ENCODE measurements at regions not wholly inside any gene's neighbourhood (a gene's known extent, or its start where the extent isn't known, plus 50 kb on each side); places are given as distances from the start of the nearest gene placed in this dataset.
"Not testable (repeated sequence)": the region's sequence is repeated elsewhere in the genome, so short reads cannot be mapped to it uniquely, and the experiment has no call there.

- DNase-seq (ENCODE audit: low spot score), result no peak
These were observed 50.6 kb upstream of the C1QTNF9B start for GRCh38 chr13:23947893-23948292.

GRCh38 chr13:23949200-23949599 lies 51.9 kb upstream of the C1QTNF9B start:
- DNase-seq (ENCODE audit: low spot score), result no peak

GRCh38 chr13:23949736-23950135 lies 52.4 kb upstream of the C1QTNF9B start:
- DNase-seq (ENCODE audit: low spot score), result no peak

DNA sequence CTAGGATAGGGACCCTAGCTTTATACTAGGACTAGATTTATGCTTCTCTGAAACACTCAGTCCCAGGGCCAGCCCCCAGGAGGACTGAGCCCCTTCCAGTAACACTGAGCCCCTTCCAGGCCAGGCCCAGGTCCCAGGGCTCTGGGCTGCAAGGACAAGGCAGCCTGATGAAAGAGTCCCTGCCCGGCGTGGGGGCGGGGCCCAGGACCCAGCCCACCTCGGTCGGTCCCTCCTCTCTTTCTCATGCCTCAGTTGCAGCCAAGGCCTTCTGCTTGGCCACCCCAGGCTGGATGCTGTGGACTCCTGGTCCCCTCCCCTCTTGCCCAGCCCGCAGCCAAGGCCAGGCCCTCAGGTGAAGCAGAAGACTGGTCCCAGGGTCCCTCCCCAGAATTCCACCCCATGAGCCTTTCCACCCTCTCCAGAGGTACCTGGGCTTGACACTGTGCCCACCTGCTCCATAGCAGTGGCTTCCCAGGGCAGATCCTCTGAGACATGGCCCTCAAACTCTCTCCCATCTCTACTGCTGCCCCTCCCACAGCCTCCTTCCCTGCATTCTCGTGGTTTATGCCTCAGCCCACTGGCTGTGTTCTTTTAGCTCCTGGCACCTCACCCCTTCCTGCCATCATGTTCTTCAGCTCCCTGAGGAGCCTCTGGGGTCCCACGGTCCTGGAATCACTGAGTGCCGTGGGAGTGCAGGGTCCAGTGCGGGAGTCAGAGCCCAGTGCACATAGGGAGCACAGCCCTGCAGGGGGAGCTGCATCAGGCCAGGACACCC lies 53.6 kb upstream of the C1QTNF9B start:
- DNase-seq (ENCODE audit: low spot score), result no peak

DNA sequence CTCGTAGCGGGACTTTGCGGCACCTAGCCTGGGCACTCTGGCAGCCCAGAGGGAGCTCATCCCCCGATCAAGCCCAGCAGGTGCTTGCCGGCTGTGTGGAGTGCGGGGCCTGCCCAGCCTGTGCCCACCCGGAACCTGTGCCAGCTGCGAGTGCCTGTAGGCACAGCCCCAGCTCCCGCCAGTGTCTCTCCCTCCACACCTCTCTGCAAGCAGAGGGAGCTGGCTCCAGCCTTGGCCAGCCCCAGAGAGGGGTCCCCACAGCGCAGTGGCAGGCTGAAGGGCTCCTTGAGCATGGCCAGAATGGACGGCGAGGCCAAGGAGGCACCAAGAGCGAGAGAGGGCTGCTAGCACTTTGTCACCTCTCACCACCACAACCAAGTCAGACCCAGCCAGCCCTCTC lies 55.5 kb upstream of the C1QTNF9B start:
- no peak for DNase-seq (ENCODE audit: low spot score)

DNA sequence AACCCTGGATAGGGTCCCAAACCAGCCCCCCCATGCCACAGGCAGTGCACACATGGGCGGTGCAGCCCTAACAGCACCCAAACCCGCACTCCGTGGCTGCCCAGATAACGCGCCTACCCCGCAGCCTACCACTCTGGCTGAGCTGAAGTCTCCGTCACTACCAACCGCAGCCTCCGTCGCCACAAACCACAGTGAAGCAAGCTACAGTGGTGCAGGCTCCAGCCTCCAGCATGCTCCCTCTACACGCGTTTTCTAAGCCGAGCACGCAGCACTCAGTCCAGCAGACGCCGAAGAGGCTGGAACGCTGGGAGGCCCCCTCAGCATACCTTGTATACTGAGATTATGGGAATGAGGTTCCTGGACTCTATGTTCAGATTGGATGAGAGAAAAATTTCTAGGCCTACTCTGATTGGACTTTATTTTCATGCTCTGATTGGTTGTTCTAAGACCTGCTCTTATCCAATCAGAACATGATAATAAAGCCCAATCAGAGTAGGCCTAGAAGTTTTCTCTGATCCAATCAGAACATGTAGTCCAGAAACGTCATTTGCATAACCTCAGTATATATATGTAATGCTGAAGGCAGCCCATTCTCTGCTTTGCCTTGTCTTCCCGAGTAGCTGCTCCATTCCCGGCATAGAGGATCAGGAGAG lies 56.7 kb upstream of the C1QTNF9B start:
- DNase-seq (ENCODE audit: low spot score), result no peak

DNA sequence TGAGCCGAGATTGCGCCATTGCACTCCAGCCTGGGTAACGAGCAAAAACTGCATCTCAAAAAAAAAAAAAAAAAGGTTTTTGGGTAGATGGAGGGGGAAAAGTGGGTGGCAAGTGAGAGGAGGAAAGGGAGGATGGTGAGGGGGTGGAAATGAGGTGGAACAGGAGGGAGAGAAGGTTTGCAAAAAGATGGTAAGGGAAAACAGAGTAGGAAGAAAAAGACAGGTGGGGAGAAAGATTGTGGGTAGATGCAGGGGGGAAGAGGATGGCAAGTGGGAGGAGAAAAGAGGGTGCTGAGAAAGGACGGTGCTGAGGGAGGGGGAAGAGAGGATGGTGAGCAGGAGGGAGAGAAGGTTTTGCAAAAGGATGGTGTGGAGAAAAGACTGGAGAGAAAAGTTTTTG lies 57.8 kb upstream of the C1QTNF9B start:
- DNase-seq (ENCODE audit: low spot score), result no peak

GRCh38 chr13:23956106-23956505 lies 58.8 kb upstream of the C1QTNF9B start:
- no peak for DNase-seq (ENCODE audit: low spot score)

GRCh38 chr13:23957981-23958380 lies 60.7 kb upstream of the C1QTNF9B start:
- no peak for DNase-seq (ENCODE audit: low spot score)

- DNase-seq (ENCODE audit: low spot score), result no peak
These were observed 62.0 kb upstream of the C1QTNF9B start for GRCh38 chr13:23959231-23959862.

- DNase-seq (ENCODE audit: low spot score), result peak; percentile 24
These were observed 63.4 kb upstream of the C1QTNF9B start for GRCh38 chr13:23960566-23961156.

DNA sequence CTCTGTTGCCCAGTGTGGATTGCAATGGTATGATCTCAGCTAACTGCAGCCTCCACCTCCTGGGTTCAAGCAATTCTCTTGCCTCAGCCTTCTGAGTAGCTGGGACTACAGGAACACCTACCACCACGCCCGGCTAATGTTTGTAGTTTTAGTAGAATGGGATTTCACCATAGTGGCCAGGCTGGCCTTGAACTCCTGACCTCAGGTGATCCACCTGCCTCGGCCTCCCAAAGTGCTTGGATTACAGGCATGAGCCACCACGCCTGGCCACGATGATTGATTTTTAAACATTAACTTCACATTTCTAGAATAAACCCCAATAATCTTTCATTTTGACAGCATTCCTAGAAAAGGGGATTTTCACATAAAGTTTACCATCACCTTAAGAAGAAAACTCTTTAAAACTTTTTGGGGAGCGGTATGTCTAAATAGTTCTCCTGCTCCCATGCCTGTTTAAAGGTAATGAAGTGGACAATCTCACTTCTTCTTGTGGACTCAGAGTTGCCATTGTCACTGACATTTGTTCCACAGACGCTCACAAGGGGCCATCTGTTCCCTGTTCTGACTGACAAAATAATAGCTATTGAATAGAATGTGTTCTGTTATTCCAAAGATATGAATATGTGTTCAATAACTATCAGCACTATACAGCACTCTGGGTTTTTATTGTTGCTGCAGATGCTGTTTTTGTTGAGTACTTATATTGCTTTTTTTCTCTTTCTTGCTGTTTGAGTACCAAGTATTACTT lies 66.1 kb upstream of the C1QTNF9B start:
- DNase-seq (ENCODE audit: low spot score), result no peak

DNA sequence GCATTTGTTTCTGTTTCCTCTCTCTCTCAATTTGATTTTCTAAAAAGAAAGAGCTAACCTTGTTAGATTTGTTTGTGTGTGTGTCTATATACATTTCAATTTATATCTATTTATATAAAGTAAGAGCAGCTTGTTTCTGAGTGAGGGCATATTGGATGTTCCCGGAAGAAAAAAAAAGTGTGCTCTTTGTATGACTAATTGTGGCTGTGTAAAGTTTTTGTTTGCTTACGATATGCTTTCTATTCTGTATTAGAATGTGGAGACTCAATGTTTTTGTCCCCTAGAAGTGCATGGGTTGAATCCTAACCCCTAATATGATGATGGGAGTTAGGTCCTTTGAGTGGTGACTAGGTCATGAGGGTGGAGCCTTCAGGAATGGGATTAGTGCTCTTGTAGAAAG lies 66.6 kb upstream of the C1QTNF9B start:
- peak; percentile 12 for DNase-seq (ENCODE audit: low spot score)

DNA sequence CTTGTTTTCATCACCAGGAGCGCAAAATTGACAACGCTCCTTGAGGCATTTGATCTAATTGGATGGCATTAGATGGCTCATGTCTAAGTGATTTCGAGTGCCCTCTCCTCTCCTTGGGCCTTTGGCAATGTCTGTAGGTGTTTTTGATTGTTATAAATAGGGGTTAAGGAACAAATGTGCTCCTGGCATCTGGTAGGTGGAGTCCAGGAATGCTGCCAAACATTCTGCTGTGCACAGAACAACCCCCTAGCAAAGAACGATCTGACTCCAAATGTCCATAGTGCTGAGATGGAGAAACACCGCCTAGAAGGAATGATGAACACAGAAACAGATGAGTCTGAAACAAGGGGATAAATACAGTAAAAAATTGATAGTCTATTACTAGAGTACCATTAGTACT lies 68.0 kb upstream of the C1QTNF9B start:
- no peak for DNase-seq (ENCODE audit: low spot score)

- DNase-seq (ENCODE audit: low spot score), result no peak
These were observed 69.0 kb upstream of the C1QTNF9B start for GRCh38 chr13:23966221-23966690.

GRCh38 chr13:23966691-23967615 lies 69.7 kb upstream of the C1QTNF9B start:
- peak; percentile 47 for DNase-seq (ENCODE audit: low spot score)

- DNase-seq (ENCODE audit: low spot score), result not testable (repeated sequence)
These were observed 70.5 kb upstream of the C1QTNF9B start for GRCh38 chr13:23967792-23968191.

GRCh38 chr13:23969647-23970046 lies 72.3 kb upstream of the C1QTNF9B start:
- DNase-seq (ENCODE audit: low spot score), result no peak

DNA sequence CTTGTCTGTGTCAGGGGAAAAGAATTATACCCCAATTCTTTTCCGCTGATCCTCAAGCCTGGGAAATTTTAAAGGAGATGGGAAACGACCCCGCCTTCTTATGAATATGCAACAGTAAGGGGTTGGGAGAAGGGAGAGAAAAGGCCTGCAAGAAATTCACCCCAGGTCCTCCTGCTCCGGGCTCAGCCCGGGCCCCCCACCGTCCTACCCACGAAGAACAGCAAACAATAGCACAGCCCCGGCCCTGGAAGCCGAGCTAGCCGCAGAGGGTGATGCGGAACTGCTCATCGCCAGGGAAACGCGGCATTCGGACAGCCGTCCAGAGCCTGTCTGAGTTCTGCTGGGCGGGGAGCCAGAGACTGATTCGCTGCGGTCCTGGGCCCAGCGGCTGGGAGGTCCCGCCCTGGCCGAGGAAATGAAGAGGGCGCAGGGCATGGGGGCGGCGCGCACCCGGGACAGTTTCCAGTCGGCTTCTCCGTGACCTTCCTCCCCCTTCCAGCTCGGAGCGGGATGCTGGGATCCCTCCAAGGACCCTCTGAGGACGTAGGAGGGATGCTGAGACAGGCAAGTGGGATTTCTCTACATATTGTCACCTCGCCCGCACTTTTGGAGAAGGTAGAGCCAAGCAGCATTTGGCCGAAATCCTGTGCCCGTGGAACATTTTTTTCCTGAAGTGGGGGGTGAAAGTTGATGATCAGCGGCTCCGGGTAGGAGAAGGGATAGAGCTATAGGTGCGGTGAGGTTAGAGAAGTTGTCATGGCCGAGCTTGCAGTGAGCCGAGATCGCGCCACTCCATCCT lies 82.3 kb upstream of the C1QTNF9B start:
- DNase-seq (ENCODE audit: low spot score), result peak; percentile 8

- DNase-seq (ENCODE audit: low spot score), result peak; percentile 89
These were observed 82.9 kb upstream of the C1QTNF9B start for GRCh38 chr13:23980160-23980551.
